CD4-positive, alpha-beta T cell treated with Interleukin-4 for 1 hour (primary cell): ENCODE measurements at regions not wholly inside any gene's neighbourhood (a gene's known extent, or its start where the extent isn't known, plus 50 kb on each side); places are given as distances from the start of the nearest gene placed in this dataset.

Source experiments
- DNase-seq, 2 donors: peaks; one replicate each; pipeline ENCODE4 v3.0.0-alpha.2; 2020 to 2022

DNA sequence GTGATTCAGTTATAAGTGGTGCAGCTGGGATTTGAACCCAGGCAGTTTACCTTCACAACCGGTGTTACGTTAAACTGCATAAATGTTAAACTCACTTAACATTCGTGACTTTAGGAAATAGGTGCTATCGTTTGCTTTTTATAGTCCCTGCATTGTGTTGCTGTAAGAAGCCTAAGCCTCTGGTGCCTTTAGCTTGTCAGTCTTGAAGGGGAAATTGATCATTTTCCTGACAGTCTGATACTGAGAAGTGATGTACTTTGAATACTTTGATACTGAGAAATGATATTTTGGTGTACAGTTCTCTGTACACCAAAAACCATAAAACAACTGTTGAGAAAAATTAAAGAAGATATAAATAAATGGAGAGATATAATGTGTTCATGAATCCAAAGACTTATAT is 52.5 kb upstream of the NEDD9 start:
- no peak for DNase-seq

DNA sequence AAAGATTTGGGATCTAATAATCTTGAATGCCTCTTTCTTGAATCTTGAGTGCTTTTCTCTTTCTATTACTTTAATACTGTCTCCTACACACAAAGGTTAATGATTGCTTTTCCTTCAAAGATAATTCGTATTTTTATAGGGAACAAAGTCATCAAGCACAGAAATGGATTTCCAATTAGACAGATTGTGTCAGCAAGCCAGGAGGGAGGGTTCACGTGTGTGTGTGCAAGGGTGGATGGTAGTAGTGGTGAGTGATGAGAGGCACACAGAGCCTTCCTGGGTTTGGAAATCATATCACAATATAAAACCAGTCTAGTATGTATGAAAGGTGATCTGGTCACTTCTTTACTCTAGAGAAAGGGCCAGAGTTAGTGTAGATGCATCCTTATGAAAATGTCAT is 51.2 kb upstream of the NEDD9 start:
- no peak for DNase-seq

DNA sequence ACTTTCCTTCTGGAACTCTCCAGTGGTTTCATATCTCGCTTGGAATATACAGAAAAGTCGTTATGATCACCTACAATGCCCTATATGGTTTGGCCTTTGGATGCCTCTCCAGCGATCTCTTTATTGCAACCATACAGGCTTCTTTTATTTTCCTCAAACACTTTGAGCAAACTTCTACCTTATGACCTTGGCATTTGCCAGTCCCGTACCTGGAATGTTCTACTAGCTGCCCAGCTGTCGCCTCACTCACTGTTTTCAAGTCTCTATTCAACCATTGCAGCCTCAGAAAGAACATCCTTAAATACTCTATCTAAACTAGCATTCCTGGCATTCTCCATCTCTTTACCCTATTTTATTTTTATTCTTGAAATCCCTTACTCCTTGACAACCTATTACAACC is 50.4 kb upstream of the NEDD9 start:
- DNase-seq = no peak
